Endodermal cell (in vitro differentiated cells): ENCODE measurements at regions not wholly inside any gene's neighbourhood (a gene's known extent, or its start where the extent isn't known, plus 50 kb on each side); places are given as distances from the start of the nearest gene placed in this dataset.

Experiments
- DNase-seq: peaks from one replicate; pipeline ENCODE4 v3.0.0-alpha.2; 2017
- H3K27ac ChIP-seq: 2 replicates; pipeline ENCODE4 v1.5.1; 2013; ENCODE audit warnings: mild to moderate bottlenecking, low read depth, low read length, moderate library complexity
- H3K27me3 ChIP-seq: 2 replicates; pipeline ENCODE4 v1.6.1; 2013; ENCODE audit warnings: mild to moderate bottlenecking, low read length, moderate library complexity; ENCODE audit not compliant: insufficient read depth, control insufficient read depth, poor library complexity, severe bottlenecking
- H3K36me3 ChIP-seq: 2 replicates; pipeline ENCODE4 v1.7.0; 2013; ENCODE audit warnings: mild to moderate bottlenecking, low read length, moderate library complexity; ENCODE audit not compliant: control insufficient read depth, insufficient read depth
- H3K4me1 ChIP-seq: one replicate; pipeline ENCODE4 v1.7.0; 2013; ENCODE audit warnings: low read length; ENCODE audit not compliant: control insufficient read depth, insufficient read depth
- H3K4me3 ChIP-seq: 2 replicates; pipeline ENCODE4 v1.5.1; 2013; ENCODE audit warnings: mild to moderate bottlenecking, low read length, moderate library complexity
- H3K9ac ChIP-seq: 2 replicates; pipeline ENCODE4 v1.6.1; 2013; ENCODE audit warnings: mild to moderate bottlenecking, low read length, moderate library complexity; ENCODE audit not compliant: poor library complexity, severe bottlenecking; ENCODE audit errors: extremely low read depth
- H3K9me3 ChIP-seq: 2 replicates; pipeline ENCODE4 v1.6.1; 2013; ENCODE audit warnings: mild to moderate bottlenecking, low read length, moderate library complexity; ENCODE audit not compliant: control insufficient read depth
- H3K27ac Mint-ChIP-seq: 2 replicates; pipeline ENCODE4 v1.8.0; 2020; ENCODE audit warnings: mixed read lengths
- H3K27me3 Mint-ChIP-seq: 2 replicates; pipeline ENCODE4 v1.8.0; 2021; ENCODE audit warnings: mild to moderate bottlenecking, mixed read lengths; ENCODE audit not compliant: insufficient read depth
- H3K36me3 Mint-ChIP-seq: 2 replicates; pipeline ENCODE4 v1.8.0; 2020; ENCODE audit warnings: low read depth, mixed read lengths
- H3K4me1 Mint-ChIP-seq: 2 replicates; pipeline ENCODE4 v1.8.0; 2020; ENCODE audit warnings: mixed read lengths
- H3K4me3 Mint-ChIP-seq: 2 replicates; pipeline ENCODE4 v1.8.0; 2020; ENCODE audit warnings: mild to moderate bottlenecking, moderate library complexity, mixed read lengths
- H3K9me3 Mint-ChIP-seq: 2 replicates; pipeline ENCODE4 v1.8.0; 2020; ENCODE audit warnings: mild to moderate bottlenecking, mixed read lengths
- CTCF ChIP-seq: fragments of 200-600 bp; sonication (generic); conservative IDR thresholded peaks from 2 replicates; pipeline ENCODE4 v1.5.0; 2021; ENCODE audit warnings: antibody characterized with exemption, mild to moderate bottlenecking
- WGBS, 2 experiments: methylation state at CpG; one replicate each; pipeline versions ENCODE4 v1.1.5 to v1.1.7; 2013; ENCODE audit warnings: missing lambda C conversion rate in 2 of 2, mixed read lengths in 1 of 2; ENCODE audit not compliant: insufficient coverage in 1 of 2, insufficient read length in 1 of 2; 5-methylcytosine and 5-hydroxymethylcytosine counted together

GRCh38 chr12:18868717-18869116 is 130.8 kb downstream of the CAPZA3 start:
- 84 to 90% methylated on average over 1 to 2 of the region's 2 CpGs for WGBS, 2 experiments
- no peak for DNase-seq
- Mint-ChIP-seq H3K27me3 (no peaks in the 10 kb centered on the region), H3K4me3 (no peak overlapping the region), H3K36me3 (no peaks in the 10 kb centered on the region), H3K27ac (no peak overlapping the region), H3K9me3 (peaks cover under 1% of the 10 kb centered on the region), H3K4me1 (peaks cover 13% of the 10 kb centered on the region)
- no peaks in the 10 kb centered on the region for H3K9me3 ChIP-seq
- no peak overlapping the region for H3K4me3 ChIP-seq
- H3K27me3 ChIP-seq = no peaks in the 10 kb centered on the region
- no peaks in the 10 kb centered on the region for H3K4me1 ChIP-seq
- no peak overlapping the region for H3K9ac ChIP-seq
- no peaks in the 10 kb centered on the region for H3K36me3 ChIP-seq
- TF ChIP-seq CTCF = no peak
- H3K27ac ChIP-seq = no peak overlapping the region

GRCh38 chr12:18872770-18873169 is 134.9 kb downstream of the CAPZA3 start:
- no peaks in the 10 kb centered on the region for H3K4me1 ChIP-seq
- H3K4me3 ChIP-seq = no peak overlapping the region
- Mint-ChIP-seq H3K4me3 (no peak overlapping the region), H3K9me3 (peaks cover 14% of the 10 kb centered on the region), H3K27me3 (no peaks in the 10 kb centered on the region), H3K4me1 (peaks cover 15% of the 10 kb centered on the region), H3K27ac (no peak overlapping the region), H3K36me3 (peaks cover 5% of the 10 kb centered on the region)
- no peak overlapping the region for H3K9ac ChIP-seq
- peaks cover 14% of the 10 kb centered on the region for H3K9me3 ChIP-seq
- DNase-seq = no peak
- H3K36me3 ChIP-seq = no peaks in the 10 kb centered on the region
- no peak overlapping the region for H3K27ac ChIP-seq
- 71 to 83% methylated on average over 2 of the region's 2 CpGs for WGBS, 2 experiments
- no peaks in the 10 kb centered on the region for H3K27me3 ChIP-seq
- no peak for TF ChIP-seq CTCF

- no peak overlapping the region for H3K4me3 ChIP-seq
- no peak overlapping the region for H3K4me3 Mint-ChIP-seq
- no peak for TF ChIP-seq CTCF
- H3K4me1 Mint-ChIP-seq = peaks cover 17% of the 10 kb centered on the region
- H3K36me3 Mint-ChIP-seq = peaks cover 5% of the 10 kb centered on the region
- no peaks in the 10 kb centered on the region for H3K27me3 ChIP-seq
- no peaks in the 10 kb centered on the region for H3K36me3 ChIP-seq
- H3K9me3 Mint-ChIP-seq = peaks cover 23% of the 10 kb centered on the region
- no peak overlapping the region for H3K27ac ChIP-seq
- H3K27me3 Mint-ChIP-seq = no peaks in the 10 kb centered on the region
- no peak overlapping the region for H3K27ac Mint-ChIP-seq
- H3K9me3 ChIP-seq = peaks cover 23% of the 10 kb centered on the region
- no peak for DNase-seq
- no peak overlapping the region for H3K9ac ChIP-seq
- WGBS, 2 experiments = 91 to 100% methylated on average over 1 to 2 of the region's 2 CpGs
- peaks cover 3% of the 10 kb centered on the region for H3K4me1 ChIP-seq
Observed at GRCh38 chr12:18878676-18879180, 140.8 kb downstream of the CAPZA3 start.
